Kidney epithelial cell (primary cell): ENCODE measurements at regions not wholly inside any gene's neighbourhood (a gene's known extent, or its start where the extent isn't known, plus 50 kb on each side); places are given as distances from the start of the nearest gene placed in this dataset.

Experiments
- DNase-seq: peaks from one replicate; pipeline ENCODE4 v3.0.0-alpha.2; 2010; ENCODE audit warnings: low read depth
- H3K27me3 ChIP-seq: 2 replicates; pipeline ENCODE4 v1.6.0; 2011; ENCODE audit warnings: low read length; ENCODE audit not compliant: control insufficient read depth, insufficient read depth
- H3K36me3 ChIP-seq: 2 replicates; pipeline ENCODE4 v1.5.1; 2011; ENCODE audit warnings: low read length; ENCODE audit not compliant: control insufficient read depth, insufficient read depth
- H3K4me3 ChIP-seq: 2 replicates; pipeline ENCODE4 v1.5.1; 2011; ENCODE audit warnings: low read depth, mild to moderate bottlenecking, control low read depth, low read length
- CTCF ChIP-seq: IDR thresholded peaks from 2 replicates; pipeline ENCODE4 v1.5.1; 2011; ENCODE audit warnings: mild to moderate bottlenecking, moderate library complexity, low read length, control low read depth, inconsistent platforms; ENCODE audit not compliant: insufficient read depth, poor library complexity, severe bottlenecking

- no peak for DNase-seq
- H3K4me3 ChIP-seq = no peak overlapping the region
- TF ChIP-seq CTCF = no peak
- H3K27me3 ChIP-seq = no peaks in the 10 kb centered on the region
- H3K36me3 ChIP-seq = no peaks in the 10 kb centered on the region
Measured at GRCh38 chr4:160818571-160818970, 1345.2 kb downstream of the FSTL5 start.

- no peak for DNase-seq
- no peaks in the 10 kb centered on the region for H3K36me3 ChIP-seq
Measured at GRCh38 chr4:160819791-160820190, 1344.0 kb downstream of the FSTL5 start.

GRCh38 chr4:160824481-160824880, 1339.3 kb downstream of the FSTL5 start:
- Histone ChIP-seq H3K4me3 (no peak overlapping the region), H3K27me3 (no peaks in the 10 kb centered on the region), H3K36me3 (no peaks in the 10 kb centered on the region)
- TF ChIP-seq CTCF = no peak
- no peak for DNase-seq

More at GRCh38 chr4:160819791-160820190, 1344.0 kb downstream of the FSTL5 start:
- no peaks in the 10 kb centered on the region for H3K27me3 ChIP-seq
- H3K4me3 ChIP-seq = no peak overlapping the region
- TF ChIP-seq CTCF = no peak

- H3K4me3 ChIP-seq = no peak overlapping the region
- DNase-seq = no peak
- no peak for TF ChIP-seq CTCF
- H3K27me3 ChIP-seq = no peaks in the 10 kb centered on the region
- H3K36me3 ChIP-seq = no peaks in the 10 kb centered on the region
Measured at GRCh38 chr4:160825644-160826338, 1338.0 kb downstream of the FSTL5 start.

GRCh38 chr4:160826339-160826679, 1337.5 kb downstream of the FSTL5 start:
- Histone ChIP-seq H3K4me3 (no peak overlapping the region), H3K36me3 (no peaks in the 10 kb centered on the region), H3K27me3 (no peaks in the 10 kb centered on the region)
- TF ChIP-seq CTCF = no peak
- DNase-seq = no peak
